ENCODE measurements at regions not wholly inside any gene's neighbourhood (a gene's known extent, or its start where the extent isn't known, plus 50 kb on each side); places are given as distances from the start of the nearest gene placed in this dataset.
"Not testable (repeated sequence)": the region's sequence is repeated elsewhere in the genome, so short reads cannot be mapped to it uniquely, and the experiment has no call there.

DNA sequence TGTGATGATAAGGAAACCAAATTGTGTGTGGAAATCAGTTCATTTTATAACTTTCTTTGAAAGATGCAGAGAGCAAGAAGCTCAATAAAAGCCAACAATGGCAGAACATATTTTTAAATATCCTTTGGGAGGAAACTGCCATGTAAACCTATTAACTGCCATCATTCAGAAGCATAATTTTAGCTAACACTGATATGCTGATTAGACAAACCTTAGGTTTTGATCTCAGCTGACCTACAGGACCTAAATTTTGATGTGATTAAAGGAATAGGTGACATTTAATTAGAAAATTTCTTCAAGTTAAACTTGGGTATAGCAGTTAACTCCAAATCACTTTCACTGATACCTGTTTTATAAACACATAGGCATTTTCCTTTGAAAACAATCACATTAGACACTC lies 187.1 kb downstream of the TFAP2B start:
- ChIA-PET POLR2A (no interaction called here), CTCF (no interaction called here)
- Mint-ChIP-seq H3K36me3 (ENCODE audit: low read depth) (no peaks in the 10 kb centered on the region), H3K4me1 (ENCODE audit: low read depth) (no peaks in the 10 kb centered on the region), H3K9me3 (peaks cover 1% of the 10 kb centered on the region), H3K4me3 (no peak overlapping the region), H3K27ac (no peak overlapping the region), H3K27me3 (no peaks in the 10 kb centered on the region)
- TF ChIP-seq, protein P1, sequence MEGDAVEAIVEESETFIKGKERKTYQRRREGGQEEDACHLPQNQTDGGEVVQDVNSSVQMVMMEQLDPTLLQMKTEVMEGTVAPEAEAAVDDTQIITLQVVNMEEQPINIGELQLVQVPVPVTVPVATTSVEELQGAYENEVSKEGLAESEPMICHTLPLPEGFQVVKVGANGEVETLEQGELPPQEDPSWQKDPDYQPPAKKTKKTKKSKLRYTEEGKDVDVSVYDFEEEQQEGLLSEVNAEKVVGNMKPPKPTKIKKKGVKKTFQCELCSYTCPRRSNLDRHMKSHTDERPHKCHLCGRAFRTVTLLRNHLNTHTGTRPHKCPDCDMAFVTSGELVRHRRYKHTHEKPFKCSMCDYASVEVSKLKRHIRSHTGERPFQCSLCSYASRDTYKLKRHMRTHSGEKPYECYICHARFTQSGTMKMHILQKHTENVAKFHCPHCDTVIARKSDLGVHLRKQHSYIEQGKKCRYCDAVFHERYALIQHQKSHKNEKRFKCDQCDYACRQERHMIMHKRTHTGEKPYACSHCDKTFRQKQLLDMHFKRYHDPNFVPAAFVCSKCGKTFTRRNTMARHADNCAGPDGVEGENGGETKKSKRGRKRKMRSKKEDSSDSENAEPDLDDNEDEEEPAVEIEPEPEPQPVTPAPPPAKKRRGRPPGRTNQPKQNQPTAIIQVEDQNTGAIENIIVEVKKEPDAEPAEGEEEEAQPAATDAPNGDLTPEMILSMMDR (IDR thresholded peaks at IDR 0.05): no peak
- ATAC-seq (no peak), DNase-seq (no peak)
- intact Hi-C loops (cut with micrococcal nuclease): no loop called here

DNA sequence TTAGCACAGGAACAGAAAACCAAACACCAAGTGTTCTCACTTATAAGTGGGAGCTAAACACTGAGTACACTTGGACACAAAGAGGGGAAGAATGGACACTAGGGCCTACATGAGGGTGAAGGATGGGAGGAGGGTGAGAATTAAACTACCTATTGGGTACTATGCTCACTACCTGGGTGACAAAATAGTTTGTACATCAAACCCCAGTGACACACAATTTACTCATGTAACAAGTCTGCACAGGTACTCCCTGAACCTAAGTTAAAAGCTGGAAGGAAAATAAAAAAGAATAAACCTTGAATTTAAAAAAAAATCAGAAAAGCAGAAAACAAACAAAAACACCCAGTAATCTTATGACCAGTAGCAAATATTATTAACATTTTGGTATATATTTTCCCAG lies 188.6 kb downstream of the TFAP2B start:
- Mint-ChIP-seq H3K9me3 (peaks cover 1% of the 10 kb centered on the region), H3K4me1 (ENCODE audit: low read depth) (no peaks in the 10 kb centered on the region), H3K27ac (no peak overlapping the region), H3K4me3 (no peak overlapping the region), H3K27me3 (no peaks in the 10 kb centered on the region), H3K36me3 (ENCODE audit: low read depth) (no peaks in the 10 kb centered on the region)
- TF ChIP-seq, protein P1 (IDR thresholded peaks at IDR 0.05): no peak
- intact Hi-C loops (cut with micrococcal nuclease): no loop called here
- ChIA-PET CTCF (no interaction called here), POLR2A (no interaction called here)
- DNase-seq: no peak
- ATAC-seq: no peak

DNA sequence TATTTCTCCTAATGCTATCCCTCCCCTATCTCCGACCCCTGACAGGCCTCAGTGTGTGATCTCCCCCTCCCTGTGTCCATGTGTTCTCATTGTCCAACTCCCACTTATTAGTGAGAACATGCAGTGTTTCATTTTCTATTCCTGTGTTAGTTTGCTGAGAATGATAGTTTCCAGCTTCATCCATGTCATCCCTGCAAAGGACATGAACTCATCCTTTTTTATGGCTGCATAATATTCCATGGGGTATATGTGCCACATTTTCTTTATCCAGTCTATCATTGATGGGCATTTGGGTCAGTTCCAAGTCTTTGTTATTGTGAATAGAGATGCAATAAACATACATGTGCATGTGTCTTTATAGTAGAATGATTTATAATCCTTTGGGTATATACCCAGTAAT lies 190.0 kb downstream of the TFAP2B start:
- H3K9me3 Mint-ChIP-seq; intact Hi-C loops (cut with micrococcal nuclease); H3K36me3 Mint-ChIP-seq (ENCODE audit: low read depth); H3K27me3 Mint-ChIP-seq; H3K27ac Mint-ChIP-seq; ATAC-seq; DNase-seq; POLR2A ChIA-PET; H3K4me1 Mint-ChIP-seq (ENCODE audit: low read depth); CTCF ChIA-PET; H3K4me3 Mint-ChIP-seq: not testable (repeated sequence)

DNA sequence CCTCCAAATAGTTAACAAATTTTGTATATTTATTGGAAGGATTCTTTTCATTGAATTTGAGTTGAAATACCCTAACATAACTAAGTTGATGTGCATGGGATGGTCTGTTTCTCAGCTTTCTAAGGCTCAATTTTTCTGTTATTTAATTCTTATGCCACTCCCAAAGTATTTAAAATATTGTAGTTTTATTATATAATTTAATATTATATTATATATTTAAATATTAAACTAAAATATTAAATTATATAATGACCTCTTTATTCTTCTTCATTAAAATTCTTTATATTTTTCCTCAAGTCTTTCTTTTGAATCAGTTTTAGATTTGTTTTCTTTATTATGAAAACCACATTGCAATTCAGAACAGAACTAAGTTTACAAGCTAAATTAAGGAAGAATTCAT lies 194.7 kb downstream of the TFAP2B start:
- H3K27me3 Mint-ChIP-seq: no peaks in the 10 kb centered on the region
- no peak overlapping the region for H3K4me3 Mint-ChIP-seq
- TF ChIP-seq, protein P1 (IDR thresholded peaks at IDR 0.05): no peak
- no peak overlapping the region for H3K27ac Mint-ChIP-seq
- ChIA-PET POLR2A (no interaction called here), CTCF (no interaction called here)
- H3K9me3 Mint-ChIP-seq: no peaks in the 10 kb centered on the region
- ATAC-seq: no peak
- no peaks in the 10 kb centered on the region for H3K4me1 Mint-ChIP-seq (ENCODE audit: low read depth)
- intact Hi-C loops (cut with micrococcal nuclease): no loop called here
- H3K36me3 Mint-ChIP-seq (ENCODE audit: low read depth): no peaks in the 10 kb centered on the region
- DNase-seq: no peak

DNA sequence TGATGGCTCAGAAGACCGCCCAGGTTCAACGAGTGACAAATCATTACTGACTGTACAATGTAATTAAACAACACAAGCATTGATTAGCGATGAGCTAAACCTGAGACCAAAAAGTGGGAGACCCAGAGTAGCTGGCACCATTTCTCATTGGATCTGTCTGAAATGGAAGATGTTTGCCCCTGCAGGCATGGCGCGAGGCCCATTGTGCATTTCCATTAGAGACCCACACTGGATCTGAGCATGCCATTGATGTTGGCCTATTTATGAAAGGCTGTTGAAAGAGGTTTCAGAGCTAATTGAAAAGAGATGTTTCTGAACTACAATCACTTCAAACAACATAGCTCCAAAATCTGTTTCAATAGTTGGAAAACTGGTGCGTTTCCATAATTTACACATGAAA lies 196.7 kb downstream of the TFAP2B start:
- no peak overlapping the region for H3K27ac Mint-ChIP-seq
- POLR2A ChIA-PET: no interaction called here
- TF ChIP-seq, protein P1 (IDR thresholded peaks at IDR 0.05): no peak
- DNase-seq (no peak), ATAC-seq (no peak)
- CTCF ChIA-PET: no interaction called here
- intact Hi-C loops (cut with micrococcal nuclease): no loop called here
- H3K9me3 Mint-ChIP-seq: no peaks in the 10 kb centered on the region
- H3K4me1 Mint-ChIP-seq (ENCODE audit: low read depth): no peaks in the 10 kb centered on the region
- no peaks in the 10 kb centered on the region for H3K27me3 Mint-ChIP-seq
- no peak overlapping the region for H3K4me3 Mint-ChIP-seq
- no peaks in the 10 kb centered on the region for H3K36me3 Mint-ChIP-seq (ENCODE audit: low read depth)

DNA sequence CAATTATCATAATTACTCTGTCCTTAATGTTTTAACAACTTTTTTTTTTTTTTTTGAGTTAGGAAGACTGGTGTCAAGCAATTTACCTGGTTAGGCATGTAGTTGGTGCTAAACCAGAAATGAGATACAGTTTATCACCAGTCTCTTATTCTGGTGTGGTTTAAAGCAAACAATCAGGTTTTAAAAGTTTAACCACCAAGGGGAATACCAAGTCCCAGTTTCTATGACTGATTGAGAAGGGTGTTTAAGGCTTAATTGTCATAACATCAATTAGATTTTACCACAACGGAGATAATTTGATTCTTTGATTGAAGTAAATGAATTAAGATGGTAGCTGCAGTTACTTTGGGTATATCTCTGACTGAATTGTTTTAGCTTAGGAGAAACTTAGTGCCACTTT lies 197.8 kb downstream of the TFAP2B start:
- Mint-ChIP-seq H3K9me3 (no peaks in the 10 kb centered on the region), H3K36me3 (ENCODE audit: low read depth) (no peaks in the 10 kb centered on the region), H3K27me3 (no peaks in the 10 kb centered on the region), H3K4me3 (no peak overlapping the region), H3K27ac (no peak overlapping the region), H3K4me1 (ENCODE audit: low read depth) (no peaks in the 10 kb centered on the region)
- CTCF ChIA-PET: no interaction called here
- ATAC-seq (no peak), DNase-seq (no peak)
- POLR2A ChIA-PET: no interaction called here
- TF ChIP-seq, protein P1 (IDR thresholded peaks at IDR 0.05): no peak
- intact Hi-C loops (cut with micrococcal nuclease): no loop called here
